Endodermal cell (in vitro differentiated cells): ENCODE measurements at regions not wholly inside any gene's neighbourhood (a gene's known extent, or its start where the extent isn't known, plus 50 kb on each side); places are given as distances from the start of the nearest gene placed in this dataset.
"Not testable (repeated sequence)": the region's sequence is repeated elsewhere in the genome, so short reads cannot be mapped to it uniquely, and the experiment has no call there.

Source experiments
- DNase-seq: peaks from one replicate; pipeline ENCODE4 v3.0.0-alpha.2; 2017
- H3K27ac ChIP-seq: 2 replicates; pipeline ENCODE4 v1.5.1; 2013; ENCODE audit warnings: mild to moderate bottlenecking, low read depth, low read length, moderate library complexity
- H3K27me3 ChIP-seq: 2 replicates; pipeline ENCODE4 v1.6.1; 2013; ENCODE audit warnings: mild to moderate bottlenecking, low read length, moderate library complexity; ENCODE audit not compliant: insufficient read depth, control insufficient read depth, poor library complexity, severe bottlenecking
- H3K36me3 ChIP-seq: 2 replicates; pipeline ENCODE4 v1.7.0; 2013; ENCODE audit warnings: mild to moderate bottlenecking, low read length, moderate library complexity; ENCODE audit not compliant: control insufficient read depth, insufficient read depth
- H3K4me1 ChIP-seq: one replicate; pipeline ENCODE4 v1.7.0; 2013; ENCODE audit warnings: low read length; ENCODE audit not compliant: control insufficient read depth, insufficient read depth
- H3K4me3 ChIP-seq: 2 replicates; pipeline ENCODE4 v1.5.1; 2013; ENCODE audit warnings: mild to moderate bottlenecking, low read length, moderate library complexity
- H3K9ac ChIP-seq: 2 replicates; pipeline ENCODE4 v1.6.1; 2013; ENCODE audit warnings: mild to moderate bottlenecking, low read length, moderate library complexity; ENCODE audit not compliant: poor library complexity, severe bottlenecking; ENCODE audit errors: extremely low read depth
- H3K9me3 ChIP-seq: 2 replicates; pipeline ENCODE4 v1.6.1; 2013; ENCODE audit warnings: mild to moderate bottlenecking, low read length, moderate library complexity; ENCODE audit not compliant: control insufficient read depth
- H3K27ac Mint-ChIP-seq: 2 replicates; pipeline ENCODE4 v1.8.0; 2020; ENCODE audit warnings: mixed read lengths
- H3K27me3 Mint-ChIP-seq: 2 replicates; pipeline ENCODE4 v1.8.0; 2021; ENCODE audit warnings: mild to moderate bottlenecking, mixed read lengths; ENCODE audit not compliant: insufficient read depth
- H3K36me3 Mint-ChIP-seq: 2 replicates; pipeline ENCODE4 v1.8.0; 2020; ENCODE audit warnings: low read depth, mixed read lengths
- H3K4me1 Mint-ChIP-seq: 2 replicates; pipeline ENCODE4 v1.8.0; 2020; ENCODE audit warnings: mixed read lengths
- H3K4me3 Mint-ChIP-seq: 2 replicates; pipeline ENCODE4 v1.8.0; 2020; ENCODE audit warnings: mild to moderate bottlenecking, moderate library complexity, mixed read lengths
- H3K9me3 Mint-ChIP-seq: 2 replicates; pipeline ENCODE4 v1.8.0; 2020; ENCODE audit warnings: mild to moderate bottlenecking, mixed read lengths
- WGBS, 2 experiments: methylation state at CpG; one replicate each; pipeline versions ENCODE4 v1.1.5 to v1.1.7; 2013; ENCODE audit warnings: missing lambda C conversion rate in 2 of 2, mixed read lengths in 1 of 2; ENCODE audit not compliant: insufficient coverage in 1 of 2, insufficient read length in 1 of 2; 5-methylcytosine and 5-hydroxymethylcytosine counted together
- TF ChIP-seq, protein P1 (sequence below): fragments of 200-600 bp; sonication (generic); conservative IDR thresholded peaks from 2 replicates; pipeline ENCODE4 v1.5.0; 2021; ENCODE audit warnings: antibody characterized with exemption, mild to moderate bottlenecking

DNA sequence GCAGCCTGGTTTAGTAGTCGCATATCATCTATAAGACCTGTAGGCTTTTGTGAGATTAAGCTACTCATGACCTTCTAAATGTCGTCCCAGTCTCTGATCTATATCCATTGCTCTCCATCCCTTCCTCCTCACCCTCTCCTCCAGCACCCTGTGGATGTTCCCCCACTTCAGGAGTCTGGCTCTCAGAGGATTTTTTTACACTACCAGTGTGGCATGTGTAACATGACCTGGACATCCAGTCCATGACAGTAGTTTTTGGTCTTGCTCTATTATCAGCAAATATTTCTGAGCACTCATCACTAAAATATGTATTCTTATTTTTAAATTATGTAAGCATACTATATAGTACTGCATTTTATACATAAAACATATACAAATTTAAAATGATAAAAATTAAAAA, 142.1 kb downstream of the DYRK2 start:
- Mint-ChIP-seq H3K4me1 (peaks cover 4% of the 10 kb centered on the region), H3K9me3 (peaks cover 14% of the 10 kb centered on the region), H3K36me3 (peaks cover 10% of the 10 kb centered on the region), H3K4me3 (no peak overlapping the region), H3K27me3 (peaks cover 2% of the 10 kb centered on the region), H3K27ac (no peak overlapping the region)
- Histone ChIP-seq H3K9me3 (peaks cover 10% of the 10 kb centered on the region), H3K4me3 (no peak overlapping the region), H3K4me1 (peaks cover 3% of the 10 kb centered on the region), H3K36me3 (no peaks in the 10 kb centered on the region), H3K9ac (no peak overlapping the region), H3K27me3 (no peaks in the 10 kb centered on the region), H3K27ac (no peak overlapping the region)
- TF ChIP-seq, protein P1, sequence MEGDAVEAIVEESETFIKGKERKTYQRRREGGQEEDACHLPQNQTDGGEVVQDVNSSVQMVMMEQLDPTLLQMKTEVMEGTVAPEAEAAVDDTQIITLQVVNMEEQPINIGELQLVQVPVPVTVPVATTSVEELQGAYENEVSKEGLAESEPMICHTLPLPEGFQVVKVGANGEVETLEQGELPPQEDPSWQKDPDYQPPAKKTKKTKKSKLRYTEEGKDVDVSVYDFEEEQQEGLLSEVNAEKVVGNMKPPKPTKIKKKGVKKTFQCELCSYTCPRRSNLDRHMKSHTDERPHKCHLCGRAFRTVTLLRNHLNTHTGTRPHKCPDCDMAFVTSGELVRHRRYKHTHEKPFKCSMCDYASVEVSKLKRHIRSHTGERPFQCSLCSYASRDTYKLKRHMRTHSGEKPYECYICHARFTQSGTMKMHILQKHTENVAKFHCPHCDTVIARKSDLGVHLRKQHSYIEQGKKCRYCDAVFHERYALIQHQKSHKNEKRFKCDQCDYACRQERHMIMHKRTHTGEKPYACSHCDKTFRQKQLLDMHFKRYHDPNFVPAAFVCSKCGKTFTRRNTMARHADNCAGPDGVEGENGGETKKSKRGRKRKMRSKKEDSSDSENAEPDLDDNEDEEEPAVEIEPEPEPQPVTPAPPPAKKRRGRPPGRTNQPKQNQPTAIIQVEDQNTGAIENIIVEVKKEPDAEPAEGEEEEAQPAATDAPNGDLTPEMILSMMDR, result no peak
- no peak for DNase-seq
- WGBS, 2 experiments, result 86 to 96% methylated on average over 1 to 2 of the region's 2 CpGs

DNA sequence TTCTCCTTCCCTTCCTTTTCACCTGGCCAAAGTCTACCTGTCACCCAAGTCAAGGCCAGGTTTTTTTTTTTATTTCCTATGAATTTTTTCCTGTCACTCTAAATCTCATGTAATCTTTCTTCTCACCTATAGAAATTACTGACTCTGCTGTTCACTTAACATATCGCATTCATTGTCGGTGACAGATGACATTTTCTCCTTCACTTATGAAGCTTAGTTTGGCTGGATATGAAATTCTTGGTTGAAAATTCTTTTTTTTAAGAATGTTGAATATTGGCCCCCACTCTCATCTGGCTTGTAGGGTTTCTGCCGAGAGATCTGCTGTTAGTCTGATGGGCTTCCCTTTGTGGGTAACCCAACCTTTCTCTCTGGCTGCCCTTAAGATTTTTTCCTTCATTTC, 142.8 kb downstream of the DYRK2 start:
- not testable (repeated sequence) for H3K4me1 Mint-ChIP-seq, H3K27ac Mint-ChIP-seq, H3K27me3 Mint-ChIP-seq, H3K27ac ChIP-seq, H3K27me3 ChIP-seq, H3K4me3 Mint-ChIP-seq, DNase-seq, H3K4me1 ChIP-seq, H3K9ac ChIP-seq, H3K36me3 ChIP-seq, H3K4me3 ChIP-seq, H3K36me3 Mint-ChIP-seq
- peaks cover 14% of the 10 kb centered on the region for H3K9me3 Mint-ChIP-seq
- 94% methylated on average over 3 of the region's 3 CpGs; no CpG with 5 or more reads in 1 of the 2 experiments for WGBS, 2 experiments
- peaks cover 10% of the 10 kb centered on the region for H3K9me3 ChIP-seq

DNA sequence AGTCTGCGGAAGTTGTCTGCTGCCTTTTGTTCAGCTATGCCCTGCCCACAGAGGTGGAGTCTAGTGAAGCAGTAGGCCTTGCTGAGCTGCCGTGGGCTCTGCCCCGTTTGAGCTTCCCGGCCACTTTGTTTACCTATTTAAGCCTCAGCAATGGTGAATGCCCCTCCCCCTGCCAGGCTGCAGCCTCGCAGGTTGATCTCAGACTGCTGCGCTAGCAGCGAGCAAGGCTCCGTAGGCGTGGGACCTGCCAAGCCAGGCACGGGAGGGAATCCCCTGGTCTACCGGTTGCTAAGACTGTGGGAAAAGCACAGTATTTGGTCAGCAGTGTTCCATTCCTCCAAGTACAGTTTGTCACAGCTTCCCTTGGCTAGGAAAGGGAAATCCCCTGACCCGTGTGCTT, 143.6 kb downstream of the DYRK2 start:
- peaks cover 14% of the 10 kb centered on the region for H3K9me3 Mint-ChIP-seq
- TF ChIP-seq, protein P1, result no peak
- Histone ChIP-seq H3K9ac (no peak overlapping the region), H3K27ac (no peak overlapping the region), H3K4me1 (peaks cover 3% of the 10 kb centered on the region), H3K4me3 (no peak overlapping the region), H3K27me3 (no peaks in the 10 kb centered on the region), H3K36me3 (no peaks in the 10 kb centered on the region), H3K9me3 (peaks cover 10% of the 10 kb centered on the region)
- no peak overlapping the region for H3K4me3 Mint-ChIP-seq
- H3K4me1 Mint-ChIP-seq, result peaks cover 4% of the 10 kb centered on the region
- no peaks in the 10 kb centered on the region for H3K27me3 Mint-ChIP-seq
- no peak overlapping the region for H3K27ac Mint-ChIP-seq
- no peak for DNase-seq
- peaks cover 10% of the 10 kb centered on the region for H3K36me3 Mint-ChIP-seq
- 88 to 92% methylated on average over 10 to 12 of the region's 12 CpGs for WGBS, 2 experiments

DNA sequence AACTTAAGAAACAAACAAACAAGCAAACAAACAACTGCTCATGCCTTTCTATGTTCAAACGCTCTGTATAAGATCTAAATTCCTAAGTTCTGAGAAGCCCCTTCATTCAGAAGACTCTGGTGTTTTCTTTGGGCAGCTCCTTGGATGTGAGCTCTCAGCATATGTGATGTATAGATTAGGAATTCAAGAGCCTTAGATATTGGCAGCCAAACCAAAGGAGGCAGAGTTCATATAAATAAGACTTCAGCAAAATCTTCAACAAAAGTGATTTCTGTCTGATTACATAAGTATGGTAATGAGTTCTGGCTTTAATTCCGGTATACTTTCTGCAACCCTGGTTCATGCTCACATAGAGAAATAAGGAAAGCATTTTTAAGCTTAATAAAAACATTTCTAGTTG, 145.6 kb downstream of the DYRK2 start:
- no peak overlapping the region for H3K9ac ChIP-seq
- WGBS, 2 experiments, result 85% methylated on average over 2 of the region's 2 CpGs; no CpG with 5 or more reads in 1 of the 2 experiments
- no peaks in the 10 kb centered on the region for H3K36me3 ChIP-seq
- TF ChIP-seq, protein P1, result no peak
- no peaks in the 10 kb centered on the region for H3K27me3 Mint-ChIP-seq
- DNase-seq, result no peak
- H3K4me3 ChIP-seq, result no peak overlapping the region
- peaks cover 7% of the 10 kb centered on the region for H3K4me1 ChIP-seq
- H3K27ac Mint-ChIP-seq, result no peak overlapping the region
- H3K27ac ChIP-seq, result no peak overlapping the region
- peaks cover 14% of the 10 kb centered on the region for H3K9me3 Mint-ChIP-seq
- no peak overlapping the region for H3K4me3 Mint-ChIP-seq
- H3K4me1 Mint-ChIP-seq, result peaks cover 6% of the 10 kb centered on the region
- H3K27me3 ChIP-seq, result no peaks in the 10 kb centered on the region
- peaks cover 10% of the 10 kb centered on the region for H3K36me3 Mint-ChIP-seq
- peaks cover 10% of the 10 kb centered on the region for H3K9me3 ChIP-seq
